ENCODE measurements at regions not wholly inside any gene's neighbourhood (a gene's known extent, or its start where the extent isn't known, plus 50 kb on each side); places are given as distances from the start of the nearest gene placed in this dataset.

DNA sequence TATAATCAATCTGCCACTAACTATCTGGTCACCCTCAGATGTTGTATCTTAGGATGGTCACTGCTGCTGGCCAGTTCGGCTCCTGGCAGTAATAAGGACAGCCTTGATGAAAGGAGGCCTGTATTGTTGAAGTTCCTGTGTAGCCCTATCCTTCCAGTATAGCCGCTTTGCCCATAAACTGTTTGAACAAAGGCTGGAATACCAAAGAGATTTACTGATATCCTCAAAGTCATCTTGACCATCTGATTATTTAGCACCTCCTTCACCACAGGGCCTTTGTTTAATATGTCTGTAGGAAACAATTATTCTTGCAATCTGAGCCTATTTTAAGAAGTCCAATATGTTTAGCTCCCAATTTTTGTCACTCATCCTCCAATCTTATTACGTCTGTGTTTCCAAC is 77.7 kb downstream of the HYCC1 start (continued):
- TF ChIP-seq CTCF (conservative IDR thresholded peaks at IDR 0.05; ENCODE audit: low read depth in 2 of 2): no peak
- TF ChIP-seq ZNF331 (CRISPR knock-in tag; IDR thresholded peaks at IDR 0.05; ENCODE audit: low read depth): no peak
- TF ChIP-seq, protein P1, sequence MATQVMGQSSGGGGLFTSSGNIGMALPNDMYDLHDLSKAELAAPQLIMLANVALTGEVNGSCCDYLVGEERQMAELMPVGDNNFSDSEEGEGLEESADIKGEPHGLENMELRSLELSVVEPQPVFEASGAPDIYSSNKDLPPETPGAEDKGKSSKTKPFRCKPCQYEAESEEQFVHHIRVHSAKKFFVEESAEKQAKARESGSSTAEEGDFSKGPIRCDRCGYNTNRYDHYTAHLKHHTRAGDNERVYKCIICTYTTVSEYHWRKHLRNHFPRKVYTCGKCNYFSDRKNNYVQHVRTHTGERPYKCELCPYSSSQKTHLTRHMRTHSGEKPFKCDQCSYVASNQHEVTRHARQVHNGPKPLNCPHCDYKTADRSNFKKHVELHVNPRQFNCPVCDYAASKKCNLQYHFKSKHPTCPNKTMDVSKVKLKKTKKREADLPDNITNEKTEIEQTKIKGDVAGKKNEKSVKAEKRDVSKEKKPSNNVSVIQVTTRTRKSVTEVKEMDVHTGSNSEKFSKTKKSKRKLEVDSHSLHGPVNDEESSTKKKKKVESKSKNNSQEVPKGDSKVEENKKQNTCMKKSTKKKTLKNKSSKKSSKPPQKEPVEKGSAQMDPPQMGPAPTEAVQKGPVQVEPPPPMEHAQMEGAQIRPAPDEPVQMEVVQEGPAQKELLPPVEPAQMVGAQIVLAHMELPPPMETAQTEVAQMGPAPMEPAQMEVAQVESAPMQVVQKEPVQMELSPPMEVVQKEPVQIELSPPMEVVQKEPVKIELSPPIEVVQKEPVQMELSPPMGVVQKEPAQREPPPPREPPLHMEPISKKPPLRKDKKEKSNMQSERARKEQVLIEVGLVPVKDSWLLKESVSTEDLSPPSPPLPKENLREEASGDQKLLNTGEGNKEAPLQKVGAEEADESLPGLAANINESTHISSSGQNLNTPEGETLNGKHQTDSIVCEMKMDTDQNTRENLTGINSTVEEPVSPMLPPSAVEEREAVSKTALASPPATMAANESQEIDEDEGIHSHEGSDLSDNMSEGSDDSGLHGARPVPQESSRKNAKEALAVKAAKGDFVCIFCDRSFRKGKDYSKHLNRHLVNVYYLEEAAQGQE (IDR thresholded peaks at IDR 0.05; ENCODE audit: unreplicated experiment): no peak
- TF ChIP-seq ZNF114 (CRISPR knock-in tag; IDR thresholded peaks at IDR 0.05): no peak
- no peak for TF ChIP-seq STAT1 (IDR thresholded peaks at IDR 0.05; ENCODE audit: unreplicated experiment)
- no peak for TF ChIP-seq NANOG (IDR thresholded peaks at IDR 0.05; ENCODE audit: borderline replicate concordance)

GRCh38 chr7:22935269-22935668 is 78.7 kb downstream of the HYCC1 start:
- Mint-ChIP-seq H3K27me3 (ENCODE audit: insufficient read depth, low read depth, poor library complexity) (no peaks in the 10 kb centered on the region), H3K9me3 (peaks cover 8% of the 10 kb centered on the region; the same call in 2 of the 3 replicates), H3K27ac (no peak overlapping the region), H3K4me1 (peaks cover 22% of the 10 kb centered on the region), H3K4me3 (no peak overlapping the region), H3K36me3 (ENCODE audit: low read depth) (peaks cover 16% of the 10 kb centered on the region; the same call in 2 of the 3 replicates)
- TF ChIP-seq JUNB (IDR thresholded peaks at IDR 0.05; ENCODE audit: unreplicated experiment): no peak
- TF ChIP-seq, protein P1 (IDR thresholded peaks at IDR 0.05; ENCODE audit: unreplicated experiment): no peak
- no peak for TF ChIP-seq CREB1 (CRISPR knock-in tag; IDR thresholded peaks at IDR 0.05; ENCODE audit: low read depth)
- TF ChIP-seq, protein P2, sequence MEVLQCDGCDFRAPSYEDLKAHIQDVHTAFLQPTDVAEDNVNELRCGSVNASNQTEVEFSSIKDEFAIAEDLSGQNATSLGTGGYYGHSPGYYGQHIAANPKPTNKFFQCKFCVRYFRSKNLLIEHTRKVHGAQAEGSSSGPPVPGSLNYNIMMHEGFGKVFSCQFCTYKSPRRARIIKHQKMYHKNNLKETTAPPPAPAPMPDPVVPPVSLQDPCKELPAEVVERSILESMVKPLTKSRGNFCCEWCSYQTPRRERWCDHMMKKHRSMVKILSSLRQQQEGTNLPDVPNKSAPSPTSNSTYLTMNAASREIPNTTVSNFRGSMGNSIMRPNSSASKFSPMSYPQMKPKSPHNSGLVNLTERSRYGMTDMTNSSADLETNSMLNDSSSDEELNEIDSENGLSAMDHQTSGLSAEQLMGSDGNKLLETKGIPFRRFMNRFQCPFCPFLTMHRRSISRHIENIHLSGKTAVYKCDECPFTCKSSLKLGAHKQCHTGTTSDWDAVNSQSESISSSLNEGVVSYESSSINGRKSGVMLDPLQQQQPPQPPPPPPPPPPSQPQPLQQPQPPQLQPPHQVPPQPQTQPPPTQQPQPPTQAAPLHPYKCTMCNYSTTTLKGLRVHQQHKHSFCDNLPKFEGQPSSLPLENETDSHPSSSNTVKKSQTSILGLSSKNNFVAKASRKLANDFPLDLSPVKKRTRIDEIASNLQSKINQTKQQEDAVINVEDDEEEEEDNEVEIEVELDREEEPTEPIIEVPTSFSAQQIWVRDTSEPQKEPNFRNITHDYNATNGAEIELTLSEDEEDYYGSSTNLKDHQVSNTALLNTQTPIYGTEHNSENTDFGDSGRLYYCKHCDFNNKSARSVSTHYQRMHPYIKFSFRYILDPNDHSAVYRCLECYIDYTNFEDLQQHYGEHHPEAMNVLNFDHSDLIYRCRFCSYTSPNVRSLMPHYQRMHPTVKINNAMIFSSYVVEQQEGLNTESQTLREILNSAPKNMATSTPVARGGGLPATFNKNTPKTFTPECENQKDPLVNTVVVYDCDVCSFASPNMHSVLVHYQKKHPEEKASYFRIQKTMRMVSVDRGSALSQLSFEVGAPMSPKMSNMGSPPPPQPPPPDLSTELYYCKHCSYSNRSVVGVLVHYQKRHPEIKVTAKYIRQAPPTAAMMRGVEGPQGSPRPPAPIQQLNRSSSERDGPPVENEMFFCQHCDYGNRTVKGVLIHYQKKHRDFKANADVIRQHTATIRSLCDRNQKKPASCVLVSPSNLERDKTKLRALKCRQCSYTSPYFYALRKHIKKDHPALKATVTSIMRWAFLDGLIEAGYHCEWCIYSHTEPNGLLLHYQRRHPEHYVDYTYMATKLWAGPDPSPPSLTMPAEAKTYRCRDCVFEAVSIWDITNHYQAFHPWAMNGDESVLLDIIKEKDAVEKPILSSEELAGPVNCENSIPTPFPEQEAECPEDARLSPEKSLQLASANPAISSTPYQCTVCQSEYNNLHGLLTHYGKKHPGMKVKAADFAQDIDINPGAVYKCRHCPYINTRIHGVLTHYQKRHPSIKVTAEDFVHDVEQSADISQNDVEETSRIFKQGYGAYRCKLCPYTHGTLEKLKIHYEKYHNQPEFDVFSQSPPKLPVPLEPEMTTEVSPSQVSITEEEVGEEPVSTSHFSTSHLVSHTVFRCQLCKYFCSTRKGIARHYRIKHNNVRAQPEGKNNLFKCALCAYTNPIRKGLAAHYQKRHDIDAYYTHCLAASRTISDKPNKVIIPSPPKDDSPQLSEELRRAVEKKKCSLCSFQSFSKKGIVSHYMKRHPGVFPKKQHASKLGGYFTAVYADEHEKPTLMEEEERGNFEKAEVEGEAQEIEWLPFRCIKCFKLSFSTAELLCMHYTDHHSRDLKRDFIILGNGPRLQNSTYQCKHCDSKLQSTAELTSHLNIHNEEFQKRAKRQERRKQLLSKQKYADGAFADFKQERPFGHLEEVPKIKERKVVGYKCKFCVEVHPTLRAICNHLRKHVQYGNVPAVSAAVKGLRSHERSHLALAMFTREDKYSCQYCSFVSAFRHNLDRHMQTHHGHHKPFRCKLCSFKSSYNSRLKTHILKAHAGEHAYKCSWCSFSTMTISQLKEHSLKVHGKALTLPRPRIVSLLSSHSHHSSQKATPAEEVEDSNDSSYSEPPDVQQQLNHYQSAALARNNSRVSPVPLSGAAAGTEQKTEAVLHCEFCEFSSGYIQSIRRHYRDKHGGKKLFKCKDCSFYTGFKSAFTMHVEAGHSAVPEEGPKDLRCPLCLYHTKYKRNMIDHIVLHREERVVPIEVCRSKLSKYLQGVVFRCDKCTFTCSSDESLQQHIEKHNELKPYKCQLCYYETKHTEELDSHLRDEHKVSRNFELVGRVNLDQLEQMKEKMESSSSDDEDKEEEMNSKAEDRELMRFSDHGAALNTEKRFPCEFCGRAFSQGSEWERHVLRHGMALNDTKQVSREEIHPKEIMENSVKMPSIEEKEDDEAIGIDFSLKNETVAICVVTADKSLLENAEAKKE (CRISPR knock-in tag; IDR thresholded peaks at IDR 0.05): no peak
- no peak overlapping the region; the same call in 1 of the 2 replicates for H3K27ac ChIP-seq (ENCODE audit: low read depth)
- ATAC-seq (no peak), DNase-seq (ENCODE audit: low spot score) (no peak)
- H3K27me3 ChIP-seq (ENCODE audit: insufficient read depth): no peaks in the 10 kb centered on the region
- H3K4me2 ChIP-seq: no peak overlapping the region
- H3K9me2 ChIP-seq (ENCODE audit: insufficient read depth): no peaks in the 10 kb centered on the region; the same call in 1 of the 2 replicates
- no peaks in the 10 kb centered on the region for H4K20me1 ChIP-seq (replicated peaks; ENCODE audit: insufficient read depth)
- no peaks in the 10 kb centered on the region for H3F3A ChIP-seq (replicated peaks; ENCODE audit: low read depth)
- H3K4me3 ChIP-seq: no peak overlapping the region
- H3K4me1 ChIP-seq (ENCODE audit: insufficient read depth): peaks cover 32% of the 10 kb centered on the region
- no peaks in the 10 kb centered on the region for H3K36me3 ChIP-seq (ENCODE audit: insufficient read depth)
- no peak overlapping the region for H2AFZ ChIP-seq
- H3K79me2 ChIP-seq (replicated peaks; ENCODE audit: insufficient read depth): no peaks in the 10 kb centered on the region
